ENCODE measurements at regions not wholly inside any gene's neighbourhood (a gene's known extent, or its start where the extent isn't known, plus 50 kb on each side); places are given as distances from the start of the nearest gene placed in this dataset.
"Not testable (repeated sequence)": the region's sequence is repeated elsewhere in the genome, so short reads cannot be mapped to it uniquely, and the experiment has no call there.

DNA sequence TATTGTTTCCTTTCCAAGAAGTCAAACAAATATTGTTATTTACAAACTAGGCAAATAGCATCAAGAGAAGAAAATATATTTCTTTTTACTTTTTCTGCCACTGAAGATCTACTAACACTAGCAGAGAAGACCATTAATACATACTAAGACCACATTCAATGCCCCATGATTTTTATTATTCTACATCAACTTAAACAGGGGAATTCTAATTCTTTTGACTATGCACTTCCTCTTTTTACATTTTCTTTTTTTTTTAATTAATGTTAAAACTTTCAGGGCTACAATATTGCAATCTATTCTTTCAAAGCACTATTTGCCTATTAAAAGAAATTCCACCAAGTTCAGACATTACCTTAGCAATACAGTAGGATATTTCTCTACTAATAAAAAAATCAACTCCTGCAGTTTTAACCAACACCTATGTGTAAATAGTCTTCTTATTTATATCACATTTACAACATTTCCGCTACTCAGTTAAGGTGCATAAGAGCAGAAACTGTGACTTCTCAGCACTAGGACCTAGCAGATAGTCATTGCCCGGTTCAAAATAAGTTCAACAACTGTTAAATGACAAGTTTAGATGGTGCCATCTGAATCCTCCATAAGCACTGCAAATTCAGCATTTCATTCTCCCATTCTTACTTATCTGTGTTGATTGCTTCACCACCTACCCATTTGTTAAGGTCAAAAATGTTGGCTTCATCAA, 513.5 kb downstream of the TTLL7 start:
- DNase-seq (ENCODE audit: low read depth in 1 of 2, low spot score in 2 of 2); H3K36me3 ChIP-seq; H3K9me3 ChIP-seq (replicated peaks); H3K4me1 ChIP-seq (replicated peaks); H3K4me3 ChIP-seq; H3K27me3 ChIP-seq (replicated peaks); H3K27ac ChIP-seq: not testable (repeated sequence)

DNA sequence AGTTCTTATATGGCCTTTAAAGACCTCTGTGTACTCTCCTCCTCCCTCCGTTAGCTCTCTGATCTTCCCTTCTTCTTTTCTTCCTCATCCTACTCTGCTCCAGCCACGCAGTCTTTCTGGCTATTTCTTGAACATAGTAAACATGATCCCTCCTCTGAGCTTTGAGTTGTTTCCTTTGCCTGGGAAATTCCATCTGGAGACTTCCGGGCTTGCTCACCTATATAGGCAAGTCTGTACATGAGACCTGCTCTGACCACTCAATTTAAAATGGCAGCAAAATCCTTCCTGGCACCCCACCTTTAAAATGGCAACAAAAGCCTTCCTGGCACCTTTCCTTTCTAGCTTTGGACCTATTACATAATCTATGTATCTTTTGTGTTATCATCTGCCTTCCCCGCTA, 517.6 kb downstream of the TTLL7 start:
- not testable (repeated sequence) for H3K4me1 ChIP-seq (replicated peaks); H3K27me3 ChIP-seq (replicated peaks); H3K4me3 ChIP-seq; H3K27ac ChIP-seq; H3K9me3 ChIP-seq (replicated peaks); DNase-seq (ENCODE audit: low read depth in 1 of 2, low spot score in 2 of 2); H3K36me3 ChIP-seq

DNA sequence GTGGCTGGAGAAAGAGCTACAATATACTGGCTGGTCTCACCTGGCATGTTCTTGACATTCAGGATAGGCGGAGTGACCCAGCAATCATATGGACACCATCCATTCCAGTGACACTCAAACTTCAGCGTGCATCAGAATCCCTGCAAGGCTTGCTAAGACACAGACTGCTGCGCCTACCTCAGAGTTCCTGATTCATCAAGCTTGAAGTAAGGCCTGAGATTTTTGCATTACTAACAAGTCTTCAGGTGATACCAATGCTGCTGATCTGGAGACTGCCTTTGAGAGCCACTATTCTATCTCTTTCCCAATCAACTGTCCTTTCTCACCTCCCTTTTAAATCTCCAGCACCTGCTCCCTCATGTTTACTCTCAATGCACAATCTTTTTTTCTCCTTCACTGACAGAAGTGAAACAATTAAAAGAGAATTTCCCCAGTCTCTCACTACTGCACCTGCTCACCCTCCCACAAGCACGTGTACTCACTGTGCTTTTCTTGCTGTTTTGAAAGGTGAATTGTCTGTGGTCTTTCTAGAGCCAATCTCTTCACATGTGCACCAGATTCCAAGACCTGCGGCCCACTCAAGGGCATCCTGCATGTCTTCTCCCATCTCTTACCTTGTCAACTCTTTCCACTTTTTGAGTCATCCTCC, 519.2 kb downstream of the TTLL7 start:
- not testable (repeated sequence) for H3K4me1 ChIP-seq (replicated peaks); H3K36me3 ChIP-seq

DNA sequence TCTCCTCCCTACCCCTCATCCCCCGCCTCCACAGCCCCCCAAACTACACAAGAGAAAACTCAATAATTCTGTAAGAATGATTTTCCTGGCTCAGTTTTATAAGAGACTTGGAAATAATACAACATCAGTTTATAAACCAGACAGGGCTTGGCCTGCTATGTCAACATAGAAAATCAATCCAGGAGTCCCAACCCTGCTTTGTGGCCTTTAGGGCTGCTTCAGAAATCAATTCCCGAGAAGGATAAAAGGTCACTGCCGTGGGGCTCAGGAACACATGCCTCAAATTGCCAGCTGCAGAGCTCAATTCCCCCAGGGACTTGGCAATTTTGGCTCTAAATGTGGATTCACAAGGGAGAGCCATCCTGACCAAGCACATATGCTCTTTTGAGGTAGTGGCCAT, 520.8 kb downstream of the TTLL7 start:
- H3K27ac ChIP-seq; H3K36me3 ChIP-seq; H3K4me1 ChIP-seq (replicated peaks); H3K9me3 ChIP-seq (replicated peaks); DNase-seq (ENCODE audit: low read depth in 1 of 2, low spot score in 2 of 2); H3K4me3 ChIP-seq; H3K27me3 ChIP-seq (replicated peaks): not testable (repeated sequence)

More for the DNA sequence above, 519.2 kb downstream of the TTLL7 start:
- H3K27me3 ChIP-seq (replicated peaks); H3K4me3 ChIP-seq; H3K9me3 ChIP-seq (replicated peaks); DNase-seq (ENCODE audit: low read depth in 1 of 2, low spot score in 2 of 2); H3K27ac ChIP-seq: not testable (repeated sequence)

DNA sequence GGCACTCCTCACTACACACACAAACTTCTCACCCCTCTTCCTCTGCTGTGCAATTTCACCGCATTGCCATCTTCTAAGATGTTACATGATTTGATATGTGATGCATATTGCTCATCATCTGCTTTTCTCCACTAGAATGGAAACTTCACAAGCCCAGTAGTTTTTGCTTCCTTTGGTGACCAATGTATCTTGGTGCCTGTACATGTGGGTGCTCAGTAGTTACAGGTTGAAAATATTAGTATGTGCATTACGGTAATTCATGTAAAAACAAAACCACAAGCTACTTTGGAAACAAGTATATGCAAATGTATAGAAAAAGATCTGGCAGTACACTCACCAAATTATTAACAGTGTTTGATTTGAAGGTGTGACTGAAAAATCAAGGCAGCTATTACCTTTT, 522.4 kb downstream of the TTLL7 start:
- not testable (repeated sequence) for DNase-seq (ENCODE audit: low read depth in 1 of 2, low spot score in 2 of 2); H3K27ac ChIP-seq; H3K4me3 ChIP-seq; H3K9me3 ChIP-seq (replicated peaks); H3K4me1 ChIP-seq (replicated peaks); H3K36me3 ChIP-seq; H3K27me3 ChIP-seq (replicated peaks)

DNA sequence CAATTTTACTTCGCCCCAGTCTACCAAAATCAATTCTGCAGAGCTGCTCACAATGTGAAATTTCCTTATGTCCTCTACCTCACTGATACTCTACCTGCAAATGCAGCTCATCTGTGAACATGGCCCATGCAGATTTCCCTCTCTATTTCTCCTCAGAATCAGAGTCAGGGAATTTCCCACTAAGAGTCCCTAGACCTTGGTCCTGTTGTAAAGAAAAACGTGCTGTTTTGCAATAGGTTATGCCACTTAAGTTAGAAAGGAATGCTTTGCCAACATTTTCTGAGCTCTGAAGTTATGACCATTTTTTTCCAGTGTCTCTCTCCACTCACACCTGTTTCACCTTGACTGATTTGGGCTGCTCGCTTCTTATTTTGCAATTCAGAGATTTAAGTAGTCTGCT, 524.0 kb downstream of the TTLL7 start:
- H3K9me3 ChIP-seq (replicated peaks); H3K4me3 ChIP-seq; H3K27ac ChIP-seq; DNase-seq (ENCODE audit: low read depth in 1 of 2, low spot score in 2 of 2); H3K36me3 ChIP-seq; H3K4me1 ChIP-seq (replicated peaks); H3K27me3 ChIP-seq (replicated peaks): not testable (repeated sequence)

DNA sequence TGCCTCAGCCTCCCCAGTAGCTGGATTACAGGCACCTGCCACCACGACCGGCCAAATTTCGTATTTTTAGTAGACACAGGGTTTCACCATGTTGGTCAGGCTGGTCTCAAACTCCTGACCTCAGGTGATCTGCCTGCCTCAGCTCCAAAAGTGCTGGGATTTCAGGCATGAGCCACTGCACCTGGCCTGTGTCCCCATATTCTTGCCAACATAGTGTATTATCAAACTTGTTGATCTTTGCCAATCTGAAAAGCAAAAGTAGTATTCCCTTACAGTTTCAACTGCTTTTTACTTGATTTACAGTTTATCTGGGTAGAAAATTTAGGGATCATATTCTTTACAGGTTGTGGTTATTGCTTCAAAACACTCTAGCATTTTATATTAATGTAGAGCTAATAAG, 524.9 kb downstream of the TTLL7 start:
- H3K27me3 ChIP-seq (replicated peaks); DNase-seq (ENCODE audit: low read depth in 1 of 2, low spot score in 2 of 2); H3K36me3 ChIP-seq; H3K4me3 ChIP-seq; H3K27ac ChIP-seq; H3K9me3 ChIP-seq (replicated peaks); H3K4me1 ChIP-seq (replicated peaks): not testable (repeated sequence)

DNA sequence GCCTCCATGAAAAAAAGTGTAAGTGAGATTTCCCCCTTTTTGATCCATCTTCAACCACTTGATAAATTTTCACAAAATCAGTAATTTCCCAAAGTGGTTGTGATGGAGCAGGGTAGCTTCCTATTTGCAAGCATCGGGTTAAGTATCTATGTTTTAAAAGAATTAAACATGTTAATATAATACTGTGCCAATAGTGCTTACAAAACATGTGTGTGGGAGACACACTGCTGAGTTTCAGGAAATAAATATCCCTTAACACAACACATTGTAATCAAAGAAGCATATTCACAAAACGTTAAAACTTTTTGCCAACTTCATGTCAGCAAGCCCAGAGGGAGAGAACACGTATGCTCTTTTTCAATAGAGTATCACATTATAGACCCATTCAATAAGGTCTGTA, 526.9 kb downstream of the TTLL7 start:
- H3K9me3 ChIP-seq (replicated peaks); H3K36me3 ChIP-seq; H3K27ac ChIP-seq; H3K4me3 ChIP-seq; H3K4me1 ChIP-seq (replicated peaks); DNase-seq (ENCODE audit: low read depth in 1 of 2, low spot score in 2 of 2); H3K27me3 ChIP-seq (replicated peaks): not testable (repeated sequence)

DNA sequence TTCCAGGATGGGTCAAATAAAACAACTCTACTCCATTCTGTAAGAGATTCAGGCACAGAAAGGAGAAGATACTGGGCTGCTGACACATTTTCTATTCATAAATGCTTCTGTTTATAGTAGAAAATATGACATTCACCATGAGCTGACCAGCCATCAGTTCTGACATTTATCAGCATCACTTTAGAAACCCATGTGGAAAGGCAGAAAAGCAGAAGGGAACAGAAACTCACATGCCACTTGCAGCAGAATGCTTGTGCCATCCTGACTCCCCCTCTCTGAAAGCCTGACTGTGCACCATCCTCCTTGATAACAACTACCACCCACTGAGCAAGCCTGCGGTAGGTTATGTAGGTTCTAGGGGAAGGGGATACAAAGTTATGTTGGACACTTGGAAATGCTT, 527.7 kb downstream of the TTLL7 start:
- not testable (repeated sequence) for DNase-seq (ENCODE audit: low read depth in 1 of 2, low spot score in 2 of 2); H3K27ac ChIP-seq; H3K4me3 ChIP-seq; H3K27me3 ChIP-seq (replicated peaks); H3K4me1 ChIP-seq (replicated peaks); H3K9me3 ChIP-seq (replicated peaks); H3K36me3 ChIP-seq

DNA sequence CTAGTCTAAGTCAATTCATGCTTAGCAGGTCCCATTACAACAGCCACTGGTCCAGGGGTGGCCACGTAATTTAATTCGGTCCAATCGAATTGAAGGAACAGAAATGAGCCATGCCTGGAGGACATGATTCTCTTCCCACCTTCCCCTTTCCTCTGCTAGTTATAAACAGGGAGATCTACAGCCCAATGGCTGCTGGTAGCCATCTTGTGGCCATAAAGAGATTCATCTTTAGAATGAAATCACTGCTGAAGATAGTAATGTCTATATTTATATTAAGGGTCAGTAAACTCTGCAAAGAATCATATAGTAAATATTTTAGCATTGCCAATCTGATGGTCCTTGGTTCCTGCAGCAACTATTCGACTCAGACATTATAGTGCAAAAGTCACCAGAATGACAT, 530.6 kb downstream of the TTLL7 start:
- H3K9me3 ChIP-seq (replicated peaks); DNase-seq (ENCODE audit: low read depth in 1 of 2, low spot score in 2 of 2); H3K36me3 ChIP-seq; H3K4me3 ChIP-seq; H3K4me1 ChIP-seq (replicated peaks); H3K27me3 ChIP-seq (replicated peaks); H3K27ac ChIP-seq: not testable (repeated sequence)

DNA sequence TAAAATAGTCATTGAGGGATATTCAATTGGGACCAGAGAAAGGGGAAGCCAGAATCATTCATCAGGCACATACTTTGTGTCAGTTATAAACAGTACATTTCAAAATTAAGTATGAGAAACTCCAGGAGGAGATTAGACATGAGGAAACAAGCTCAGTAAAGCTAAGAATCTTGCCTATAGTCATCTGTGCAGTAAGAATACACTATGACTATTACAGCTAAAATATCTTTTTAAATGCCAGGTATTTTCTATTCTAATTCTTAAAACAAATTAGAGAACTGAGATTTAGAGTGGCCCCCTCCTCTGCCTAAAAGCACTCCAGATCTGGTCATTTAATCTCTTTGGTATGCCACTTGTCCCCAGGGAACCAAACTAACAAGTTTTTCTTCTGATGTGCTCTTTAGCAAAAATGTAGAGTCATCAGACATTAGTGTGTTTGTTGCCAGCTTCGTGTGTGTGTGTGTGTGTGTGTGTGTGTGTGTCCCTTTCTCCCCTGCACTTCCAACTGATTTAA, 541.1 kb downstream of the TTLL7 start:
- not testable (repeated sequence) for DNase-seq (ENCODE audit: low read depth in 1 of 2, low spot score in 2 of 2); H3K4me1 ChIP-seq (replicated peaks); H3K27ac ChIP-seq; H3K27me3 ChIP-seq (replicated peaks); H3K4me3 ChIP-seq; H3K9me3 ChIP-seq (replicated peaks); H3K36me3 ChIP-seq

DNA sequence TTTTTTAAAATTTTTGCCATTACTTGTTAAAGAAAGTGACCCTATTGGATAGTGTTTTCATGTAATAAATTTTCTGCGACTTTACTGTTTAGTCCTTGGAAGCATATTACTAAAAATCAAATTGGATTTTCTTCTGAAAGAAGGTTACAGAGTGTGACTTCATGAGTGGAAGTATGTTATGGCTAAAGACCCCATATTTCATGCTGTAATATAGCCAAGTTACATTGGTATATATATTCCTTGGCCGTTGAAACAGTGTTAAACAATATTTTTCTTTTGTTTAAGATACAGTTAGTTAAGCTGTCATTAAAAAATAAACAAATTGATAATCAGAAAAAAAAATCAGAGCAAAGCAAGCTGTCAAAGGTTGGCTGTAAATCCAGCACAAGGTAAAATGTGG, 541.7 kb downstream of the TTLL7 start:
- H3K9me3 ChIP-seq (replicated peaks); H3K27ac ChIP-seq; H3K4me3 ChIP-seq; H3K4me1 ChIP-seq (replicated peaks); H3K36me3 ChIP-seq; H3K27me3 ChIP-seq (replicated peaks); DNase-seq (ENCODE audit: low read depth in 1 of 2, low spot score in 2 of 2): not testable (repeated sequence)

DNA sequence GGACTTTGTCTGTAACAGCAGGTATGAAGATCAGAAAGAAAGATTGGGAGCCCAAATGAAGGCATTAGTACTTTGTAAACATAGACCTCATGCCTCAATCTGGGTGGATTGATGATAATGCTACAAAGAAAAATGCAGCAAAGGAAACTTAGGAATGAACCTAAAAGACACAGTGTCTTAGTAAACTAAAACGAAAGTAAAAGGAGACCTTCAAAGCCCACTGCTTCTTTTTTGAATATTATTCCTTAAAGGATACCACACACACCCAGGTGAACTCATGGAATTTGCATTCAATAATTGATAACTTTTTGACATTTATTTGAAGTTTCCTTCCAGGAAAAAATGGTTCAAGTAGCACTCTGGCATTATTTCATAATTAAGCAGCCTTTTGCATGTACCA, 543.2 kb downstream of the TTLL7 start:
- DNase-seq (ENCODE audit: low read depth in 1 of 2, low spot score in 2 of 2); H3K36me3 ChIP-seq; H3K4me3 ChIP-seq; H3K27me3 ChIP-seq (replicated peaks); H3K9me3 ChIP-seq (replicated peaks); H3K27ac ChIP-seq; H3K4me1 ChIP-seq (replicated peaks): not testable (repeated sequence)

DNA sequence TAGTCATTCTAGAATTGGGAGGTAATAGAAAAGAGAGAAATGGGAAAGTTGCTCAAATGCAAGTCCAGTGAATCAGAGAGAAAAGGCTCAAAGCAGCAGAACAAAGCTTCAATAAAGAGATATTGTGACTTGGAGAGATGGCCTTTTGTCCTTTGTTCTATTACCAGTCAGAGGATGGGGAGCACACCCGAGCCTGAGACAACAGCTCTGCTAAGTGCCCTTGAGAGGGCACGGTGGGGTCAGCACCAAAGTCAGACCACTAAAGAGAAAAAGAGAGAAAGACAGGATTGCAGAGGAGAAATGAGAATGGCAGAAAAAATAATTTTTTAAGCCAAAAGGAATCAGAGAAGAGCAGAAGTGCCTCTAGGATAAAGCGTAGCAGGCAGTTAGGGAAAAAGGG, 553.1 kb downstream of the TTLL7 start:
- H3K27ac ChIP-seq; H3K9me3 ChIP-seq (replicated peaks); H3K36me3 ChIP-seq; H3K27me3 ChIP-seq (replicated peaks); DNase-seq (ENCODE audit: low read depth in 1 of 2, low spot score in 2 of 2); H3K4me1 ChIP-seq (replicated peaks); H3K4me3 ChIP-seq: not testable (repeated sequence)

DNA sequence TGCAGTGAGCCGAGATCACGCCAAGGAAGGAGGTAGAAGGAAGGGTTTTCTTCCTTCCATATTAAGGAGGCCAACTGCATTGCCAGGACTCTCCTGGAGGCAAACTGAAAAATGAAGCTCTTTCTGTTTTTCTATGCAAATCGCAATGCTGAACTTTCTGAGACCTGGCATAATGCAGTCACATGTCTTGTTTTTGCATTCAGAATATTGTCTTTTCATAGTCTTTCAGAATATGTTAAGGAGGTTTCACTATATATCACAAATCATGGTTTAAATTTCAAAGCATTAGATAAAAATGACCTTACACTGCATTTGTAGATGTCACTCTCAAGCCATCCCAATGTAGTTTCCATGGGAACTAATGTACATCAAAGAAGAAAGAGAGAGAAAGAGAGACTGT, 556.5 kb downstream of the TTLL7 start:
- H3K36me3 ChIP-seq; H3K9me3 ChIP-seq (replicated peaks); H3K27ac ChIP-seq; H3K4me3 ChIP-seq; H3K4me1 ChIP-seq (replicated peaks); H3K27me3 ChIP-seq (replicated peaks); DNase-seq (ENCODE audit: low read depth in 1 of 2, low spot score in 2 of 2): not testable (repeated sequence)
